CD8-positive, alpha-beta memory T cell (primary cell): ENCODE measurements at regions not wholly inside any gene's neighbourhood (a gene's known extent, or its start where the extent isn't known, plus 50 kb on each side); places are given as distances from the start of the nearest gene placed in this dataset.

Source experiments
- CTCF ChIA-PET: fragments of 350-600 bp; sonication (Branson Sonifier 250); formaldehyde crosslinking; loops from one replicate; lab custom pipeline; 2021; ENCODE audit warnings: antibody characterized with exemption; lab: Charles Lee
- POLR2A ChIA-PET: fragments of 350-600 bp; sonication (Branson Sonifier 250); formaldehyde crosslinking; loops from one replicate; lab custom pipeline; 2021; ENCODE audit warnings: antibody characterized with exemption; lab: Charles Lee
- DNase-seq, 5 donors: peaks; one replicate each; pipeline versions ENCODE4 v3.0.0 to v3.0.0-alpha.2; 2020 to 2022; ENCODE audit warnings: mixed read lengths in 1 of 5
- H3K27ac ChIP-seq: one replicate; pipeline ENCODE4 v1.7.0; 2013; ENCODE audit warnings: low read depth, mild to moderate bottlenecking, low read length, moderate library complexity
- H3K27me3 ChIP-seq: 2 replicates; pipeline ENCODE4 v1.7.0; 2013; ENCODE audit warnings: low read length, mild to moderate bottlenecking; ENCODE audit not compliant: insufficient read depth, poor library complexity, severe bottlenecking
- H3K36me3 ChIP-seq: 2 replicates; pipeline ENCODE4 v1.7.0; 2013; ENCODE audit warnings: mild to moderate bottlenecking, low read length, moderate library complexity; ENCODE audit not compliant: insufficient read depth
- H3K4me1 ChIP-seq: 2 replicates; pipeline ENCODE4 v1.7.0; 2013; ENCODE audit warnings: mild to moderate bottlenecking, low read length, moderate library complexity; ENCODE audit not compliant: insufficient read depth
- H3K4me3 ChIP-seq: 2 replicates; pipeline ENCODE4 v1.7.0; 2013; ENCODE audit warnings: mild to moderate bottlenecking, low read length
- H3K9me3 ChIP-seq: 2 replicates; pipeline ENCODE4 v1.7.0; 2013; ENCODE audit warnings: mild to moderate bottlenecking, low read length
- H3K27ac Mint-ChIP-seq, 8 donors: one replicate each; pipeline ENCODE4 v1.8.0; 2020 to 2021; ENCODE audit warnings: mixed read lengths in 8 of 8, mild to moderate bottlenecking in 6 of 8, inconsistent platforms in 3 of 8, moderate library complexity in 3 of 8
- H3K27me3 Mint-ChIP-seq, 2 donors: one replicate each; pipeline ENCODE4 v1.8.0; 2020 to 2021; ENCODE audit warnings: mixed read lengths in 2 of 2, mild to moderate bottlenecking in 1 of 2, moderate library complexity in 1 of 2
- H3K36me3 Mint-ChIP-seq, 3 donors: one replicate each; pipeline ENCODE4 v1.8.0; 2020 to 2021; ENCODE audit warnings: mixed read lengths in 3 of 3, inconsistent platforms in 1 of 3, mild to moderate bottlenecking in 1 of 3
- H3K4me1 Mint-ChIP-seq, 3 donors: one replicate each; pipeline ENCODE4 v1.8.0; 2020 to 2021; ENCODE audit warnings: mixed read lengths in 3 of 3, inconsistent platforms in 1 of 3, mild to moderate bottlenecking in 1 of 3
- H3K4me3 Mint-ChIP-seq, 7 donors: one replicate each; pipeline ENCODE4 v1.8.0; 2020 to 2021; ENCODE audit warnings: mixed read lengths in 7 of 7, mild to moderate bottlenecking in 6 of 7, moderate library complexity in 4 of 7, inconsistent platforms in 2 of 7
- H3K9me3 Mint-ChIP-seq, 5 donors: one replicate each; pipeline ENCODE4 v1.8.0; 2020 to 2022; ENCODE audit warnings: mixed read lengths in 5 of 5, mild to moderate bottlenecking in 3 of 5, moderate library complexity in 2 of 5, inconsistent platforms in 1 of 5

- CTCF ChIA-PET, result no interaction called here
- Histone ChIP-seq H3K36me3 (no peaks in the 10 kb centered on the region), H3K9me3 (no peaks in the 10 kb centered on the region), H3K4me3 (no peak overlapping the region), H3K4me1 (no peaks in the 10 kb centered on the region), H3K27me3 (no peaks in the 10 kb centered on the region), H3K27ac (no peak overlapping the region)
- Mint-ChIP-seq H3K27ac (no peak overlapping the region), H3K27me3 (no peaks in the 10 kb centered on the region), H3K4me3 (no peak overlapping the region), H3K36me3 (no peaks in the 10 kb centered on the region), H3K9me3 (peaks cover 3 to 23% (median 8%) of the 10 kb centered on the region in 5 donors), H3K4me1 (no peaks in the 10 kb centered on the region)
- POLR2A ChIA-PET, result no interaction called here
- DNase-seq, result no peak
Measured at GRCh38 chr3:147740928-147741327, 331.8 kb downstream of the ZIC1 start.

DNA sequence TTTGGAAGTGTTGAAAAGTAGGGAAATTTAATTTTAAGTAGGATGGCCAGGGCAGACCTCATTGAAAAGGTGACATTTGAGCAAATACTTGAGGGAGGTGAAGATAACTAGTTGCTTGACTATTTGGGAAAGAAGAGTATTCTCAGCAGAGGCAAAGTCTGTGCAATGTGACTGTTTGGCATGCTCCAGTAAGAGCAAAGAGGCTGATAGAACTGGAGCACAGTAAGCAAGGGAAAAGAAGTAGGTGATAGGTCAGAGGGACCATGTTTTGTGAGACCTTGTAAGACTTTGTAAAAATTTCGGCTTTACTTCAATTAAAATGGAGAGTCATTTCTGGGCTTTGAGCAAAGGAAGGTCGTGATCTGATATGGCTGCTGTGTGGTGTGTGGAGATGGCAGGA, 335.8 kb downstream of the ZIC1 start:
- Mint-ChIP-seq H3K9me3 (peaks cover 5 to 21% (median 13%) of the 10 kb centered on the region in 5 donors), H3K27me3 (peaks cover 0 to 1% of the 10 kb centered on the region in 2 donors), H3K4me1 (no peaks in the 10 kb centered on the region), H3K4me3 (no peak overlapping the region), H3K36me3 (no peaks in the 10 kb centered on the region), H3K27ac (no peak overlapping the region)
- no peaks in the 10 kb centered on the region for H3K27me3 ChIP-seq
- no peaks in the 10 kb centered on the region for H3K9me3 ChIP-seq
- no peak overlapping the region for H3K4me3 ChIP-seq
- POLR2A ChIA-PET, result no interaction called here
- CTCF ChIA-PET, result no interaction called here
- H3K36me3 ChIP-seq, result no peaks in the 10 kb centered on the region
- DNase-seq, result no peak
- H3K27ac ChIP-seq, result no peak overlapping the region
- no peaks in the 10 kb centered on the region for H3K4me1 ChIP-seq

DNA sequence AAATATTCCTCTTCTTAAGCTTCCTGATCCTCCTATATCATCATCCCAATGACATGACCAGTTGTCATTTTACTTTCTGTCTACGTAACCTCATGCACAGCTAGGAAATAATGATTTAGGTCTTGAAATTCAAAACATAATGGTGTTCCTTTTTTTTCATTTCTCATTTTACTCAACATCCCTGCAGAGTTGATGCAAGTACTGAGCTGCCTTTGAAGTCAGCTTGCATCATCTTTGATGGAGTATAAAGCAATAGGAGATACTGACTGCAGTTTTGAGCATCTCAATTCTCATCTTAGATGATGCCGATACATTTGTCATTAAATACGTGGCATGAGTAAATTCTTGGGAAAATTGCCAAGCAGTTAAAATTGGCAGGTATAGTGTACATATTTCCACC, 346.1 kb downstream of the ZIC1 start:
- H3K4me1 Mint-ChIP-seq, result no peaks in the 10 kb centered on the region
- H3K4me1 ChIP-seq, result no peaks in the 10 kb centered on the region
- no peak for DNase-seq
- H3K4me3 Mint-ChIP-seq, result no peak overlapping the region
- H3K9me3 Mint-ChIP-seq, result peaks cover 0 to 6% (median 0%) of the 10 kb centered on the region in 5 donors
- H3K27ac Mint-ChIP-seq, result no peak overlapping the region
- ChIA-PET POLR2A (no interaction called here), CTCF (no interaction called here)
- no peaks in the 10 kb centered on the region for H3K36me3 ChIP-seq
- H3K4me3 ChIP-seq, result no peak overlapping the region
- H3K9me3 ChIP-seq, result no peaks in the 10 kb centered on the region
- H3K27ac ChIP-seq, result no peak overlapping the region
- H3K36me3 Mint-ChIP-seq, result no peaks in the 10 kb centered on the region
- H3K27me3 ChIP-seq, result no peaks in the 10 kb centered on the region
- no peaks in the 10 kb centered on the region for H3K27me3 Mint-ChIP-seq

GRCh38 chr3:147756476-147756875, 347.3 kb downstream of the ZIC1 start:
- ChIA-PET CTCF (no interaction called here), POLR2A (no interaction called here)
- no peak for DNase-seq
- Mint-ChIP-seq H3K4me1 (no peaks in the 10 kb centered on the region), H3K4me3 (no peak overlapping the region), H3K27ac (no peak overlapping the region), H3K9me3 (peaks cover 0 to 6% (median 2%) of the 10 kb centered on the region in 5 donors), H3K36me3 (no peaks in the 10 kb centered on the region), H3K27me3 (no peaks in the 10 kb centered on the region)
- no peak overlapping the region for H3K27ac ChIP-seq
- H3K27me3 ChIP-seq, result no peaks in the 10 kb centered on the region
- H3K4me1 ChIP-seq, result no peaks in the 10 kb centered on the region
- H3K4me3 ChIP-seq, result no peak overlapping the region
- no peaks in the 10 kb centered on the region for H3K36me3 ChIP-seq
- H3K9me3 ChIP-seq, result no peaks in the 10 kb centered on the region

DNA sequence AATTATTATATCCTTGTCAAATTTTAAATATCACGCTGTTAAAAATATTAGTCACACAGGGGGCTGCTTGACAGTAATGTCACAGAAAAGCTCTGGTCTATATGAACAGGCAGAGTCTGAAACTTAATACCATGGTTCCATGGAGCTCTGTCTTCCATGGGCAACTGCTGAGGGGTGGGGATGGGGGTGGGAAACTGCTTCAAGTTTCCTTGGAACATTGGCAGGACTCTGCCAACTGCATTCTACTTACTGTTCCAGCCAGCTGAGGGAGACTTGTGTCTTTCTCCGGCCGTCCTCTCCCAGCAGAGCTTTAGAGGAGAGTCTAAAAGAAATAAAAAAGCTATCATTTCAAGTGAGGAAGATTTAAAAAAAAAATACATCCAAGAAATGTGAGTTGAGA, 348.7 kb downstream of the ZIC1 start:
- no peaks in the 10 kb centered on the region for H3K27me3 ChIP-seq
- H3K36me3 ChIP-seq, result no peaks in the 10 kb centered on the region
- DNase-seq, result no peak
- POLR2A ChIA-PET, result no interaction called here
- H3K4me3 Mint-ChIP-seq, result no peak overlapping the region
- no peak overlapping the region for H3K27ac Mint-ChIP-seq
- CTCF ChIA-PET, result no interaction called here
- H3K4me1 Mint-ChIP-seq, result no peaks in the 10 kb centered on the region
- H3K4me1 ChIP-seq, result no peaks in the 10 kb centered on the region
- no peaks in the 10 kb centered on the region for H3K9me3 ChIP-seq
- no peaks in the 10 kb centered on the region for H3K27me3 Mint-ChIP-seq
- H3K9me3 Mint-ChIP-seq, result peaks cover 0 to 6% (median 2%) of the 10 kb centered on the region in 5 donors
- no peak overlapping the region for H3K4me3 ChIP-seq
- no peaks in the 10 kb centered on the region for H3K36me3 Mint-ChIP-seq
- H3K27ac ChIP-seq, result no peak overlapping the region

DNA sequence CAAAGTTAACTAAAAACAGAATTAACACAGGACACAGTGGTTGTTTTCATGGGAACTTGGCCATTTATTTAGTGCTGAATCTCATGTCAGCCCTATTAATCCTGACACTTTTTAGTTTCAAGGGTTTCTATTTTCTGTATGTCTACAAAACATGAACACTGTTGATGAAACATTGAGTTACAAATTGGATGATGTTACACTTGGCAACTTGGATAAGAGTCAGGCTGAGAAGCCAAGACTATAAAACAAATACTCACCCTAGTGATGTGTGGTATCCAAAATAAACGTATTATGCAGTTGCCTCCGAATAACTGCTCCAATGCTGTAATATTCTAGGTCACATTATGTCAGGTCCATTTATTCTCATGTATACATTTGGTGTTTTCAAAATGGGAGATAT, 349.6 kb downstream of the ZIC1 start:
- CTCF ChIA-PET, result no interaction called here
- no peaks in the 10 kb centered on the region for H3K36me3 ChIP-seq
- no peaks in the 10 kb centered on the region for H3K9me3 ChIP-seq
- DNase-seq, result no peak
- H3K9me3 Mint-ChIP-seq, result peaks cover 0 to 6% (median 2%) of the 10 kb centered on the region in 5 donors
- no peak overlapping the region for H3K27ac ChIP-seq
- no peak overlapping the region for H3K4me3 ChIP-seq
- H3K4me1 Mint-ChIP-seq, result no peaks in the 10 kb centered on the region
- no peak overlapping the region for H3K4me3 Mint-ChIP-seq
- POLR2A ChIA-PET, result no interaction called here
- H3K27me3 ChIP-seq, result no peaks in the 10 kb centered on the region
- no peak overlapping the region for H3K27ac Mint-ChIP-seq
- no peaks in the 10 kb centered on the region for H3K4me1 ChIP-seq
- no peaks in the 10 kb centered on the region for H3K27me3 Mint-ChIP-seq
- H3K36me3 Mint-ChIP-seq, result no peaks in the 10 kb centered on the region

GRCh38 chr3:147760085-147760484, 350.9 kb downstream of the ZIC1 start:
- Histone ChIP-seq H3K27ac (no peak overlapping the region), H3K9me3 (no peaks in the 10 kb centered on the region), H3K4me3 (no peak overlapping the region), H3K4me1 (no peaks in the 10 kb centered on the region), H3K27me3 (no peaks in the 10 kb centered on the region), H3K36me3 (no peaks in the 10 kb centered on the region)
- CTCF ChIA-PET, result no interaction called here
- Mint-ChIP-seq H3K27me3 (no peaks in the 10 kb centered on the region), H3K4me1 (no peaks in the 10 kb centered on the region), H3K36me3 (no peaks in the 10 kb centered on the region), H3K4me3 (no peak overlapping the region), H3K9me3 (peaks cover 0 to 6% (median 3%) of the 10 kb centered on the region in 5 donors), H3K27ac (no peak overlapping the region)
- POLR2A ChIA-PET, result no interaction called here
- no peak for DNase-seq

- DNase-seq, result no peak
- no peak overlapping the region for H3K27ac ChIP-seq
- H3K27me3 Mint-ChIP-seq, result no peaks in the 10 kb centered on the region
- no peak overlapping the region for H3K4me3 Mint-ChIP-seq
- H3K9me3 Mint-ChIP-seq, result peaks cover 0 to 11% (median 3%) of the 10 kb centered on the region in 5 donors
- no peaks in the 10 kb centered on the region for H3K27me3 ChIP-seq
- H3K36me3 Mint-ChIP-seq, result no peaks in the 10 kb centered on the region
- no peak overlapping the region for H3K4me3 ChIP-seq
- no peaks in the 10 kb centered on the region for H3K36me3 ChIP-seq
- H3K4me1 ChIP-seq, result no peaks in the 10 kb centered on the region
- no peak overlapping the region for H3K27ac Mint-ChIP-seq
- ChIA-PET CTCF (no interaction called here), POLR2A (no interaction called here)
- no peaks in the 10 kb centered on the region for H3K4me1 Mint-ChIP-seq
- H3K9me3 ChIP-seq, result no peaks in the 10 kb centered on the region
Measured at GRCh38 chr3:147760941-147761340, 351.8 kb downstream of the ZIC1 start.

DNA sequence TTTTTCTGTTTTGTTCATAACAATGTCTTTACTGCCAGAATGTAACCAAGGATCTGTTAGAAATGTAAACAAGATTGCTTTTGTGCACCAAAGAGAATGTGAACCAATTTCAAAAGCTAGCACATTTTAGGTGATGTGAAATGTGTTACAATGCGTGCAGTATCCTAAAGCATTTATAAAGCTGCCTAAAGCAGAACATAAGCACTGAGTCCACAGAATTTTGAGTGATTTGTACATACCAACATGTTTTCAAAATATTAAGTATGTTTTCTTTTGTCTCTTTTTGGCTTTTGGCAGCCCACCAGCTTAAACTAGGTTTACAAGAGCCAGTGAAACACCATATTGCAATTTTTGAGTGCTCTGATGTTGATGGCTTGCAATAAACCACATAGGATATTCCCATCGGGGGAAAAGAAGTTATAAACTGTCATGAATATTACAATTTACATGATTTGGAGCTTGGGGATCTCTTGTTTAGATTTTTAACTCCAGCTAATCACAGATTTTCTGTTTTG, 364.0 kb downstream of the ZIC1 start:
- Histone ChIP-seq H3K4me1 (no peaks in the 10 kb centered on the region), H3K4me3 (no peak overlapping the region), H3K36me3 (no peaks in the 10 kb centered on the region), H3K9me3 (no peaks in the 10 kb centered on the region), H3K27me3 (no peaks in the 10 kb centered on the region), H3K27ac (no peak overlapping the region)
- no peaks in the 10 kb centered on the region for H3K4me1 Mint-ChIP-seq
- H3K27ac Mint-ChIP-seq, result no peak overlapping the region
- H3K27me3 Mint-ChIP-seq, result no peaks in the 10 kb centered on the region
- ChIA-PET POLR2A (no interaction called here), CTCF (no interaction called here)
- H3K9me3 Mint-ChIP-seq, result peaks cover 0 to 7% (median 0%) of the 10 kb centered on the region in 5 donors
- H3K4me3 Mint-ChIP-seq, result no peak overlapping the region
- DNase-seq, result no peak
- no peaks in the 10 kb centered on the region for H3K36me3 Mint-ChIP-seq
